ENCODE measurements at regions not wholly inside any gene's neighbourhood (a gene's known extent, or its start where the extent isn't known, plus 50 kb on each side); places are given as distances from the start of the nearest gene placed in this dataset.

DNA sequence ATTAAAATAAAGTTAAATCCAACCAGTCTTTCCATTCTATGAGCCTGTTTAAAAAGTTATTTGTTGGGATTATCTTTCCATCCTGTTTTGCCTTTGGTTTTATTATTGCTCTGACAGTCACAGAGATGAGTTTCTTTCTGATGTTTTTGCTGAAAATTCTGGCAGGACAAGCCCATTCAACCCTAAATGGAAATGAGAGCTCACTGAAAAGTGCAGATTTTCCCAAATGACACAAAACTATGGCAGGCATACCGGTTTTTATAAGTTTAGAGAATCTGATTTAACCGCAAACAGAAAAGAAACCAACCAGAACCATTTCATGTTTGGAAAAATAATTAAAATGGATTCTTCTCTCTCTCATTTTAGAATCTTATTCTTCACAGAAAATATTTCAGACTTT, 238.1 kb upstream of the SGO1 start:
- H3K4me3 ChIP-seq (replicated peaks in 1 of 2; ENCODE audit: low read depth in 2 of 2, low read length in 2 of 2) = no peak overlapping the region
- TF ChIP-seq, protein P1, sequence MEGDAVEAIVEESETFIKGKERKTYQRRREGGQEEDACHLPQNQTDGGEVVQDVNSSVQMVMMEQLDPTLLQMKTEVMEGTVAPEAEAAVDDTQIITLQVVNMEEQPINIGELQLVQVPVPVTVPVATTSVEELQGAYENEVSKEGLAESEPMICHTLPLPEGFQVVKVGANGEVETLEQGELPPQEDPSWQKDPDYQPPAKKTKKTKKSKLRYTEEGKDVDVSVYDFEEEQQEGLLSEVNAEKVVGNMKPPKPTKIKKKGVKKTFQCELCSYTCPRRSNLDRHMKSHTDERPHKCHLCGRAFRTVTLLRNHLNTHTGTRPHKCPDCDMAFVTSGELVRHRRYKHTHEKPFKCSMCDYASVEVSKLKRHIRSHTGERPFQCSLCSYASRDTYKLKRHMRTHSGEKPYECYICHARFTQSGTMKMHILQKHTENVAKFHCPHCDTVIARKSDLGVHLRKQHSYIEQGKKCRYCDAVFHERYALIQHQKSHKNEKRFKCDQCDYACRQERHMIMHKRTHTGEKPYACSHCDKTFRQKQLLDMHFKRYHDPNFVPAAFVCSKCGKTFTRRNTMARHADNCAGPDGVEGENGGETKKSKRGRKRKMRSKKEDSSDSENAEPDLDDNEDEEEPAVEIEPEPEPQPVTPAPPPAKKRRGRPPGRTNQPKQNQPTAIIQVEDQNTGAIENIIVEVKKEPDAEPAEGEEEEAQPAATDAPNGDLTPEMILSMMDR (IDR thresholded peaks at IDR 0.05; ENCODE audit: low read depth, low read length) = no peak
- no peak for DNase-seq (ENCODE audit: low read depth in 2 of 2)

DNA sequence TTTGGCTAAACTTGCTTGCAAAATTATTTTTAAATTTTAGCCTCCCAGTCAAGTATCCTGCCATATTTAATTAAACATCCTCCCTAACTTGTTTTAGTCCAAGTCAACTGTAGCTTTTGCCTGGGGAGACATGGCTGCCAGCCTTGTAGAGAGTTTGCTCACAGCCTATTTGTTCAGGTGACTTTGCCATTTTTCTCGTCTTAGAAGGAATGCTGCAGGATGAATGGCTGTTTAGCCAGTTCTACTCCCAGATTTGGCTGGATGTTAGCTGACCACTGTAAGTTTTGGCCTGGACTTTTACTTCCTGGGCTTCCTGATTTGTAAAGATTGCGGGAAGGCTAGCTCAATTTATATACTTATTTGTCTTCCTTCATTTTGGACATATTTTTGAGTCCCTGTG, 236.4 kb upstream of the SGO1 start:
- DNase-seq (ENCODE audit: low read depth in 2 of 2) = no peak
- TF ChIP-seq, protein P1 (IDR thresholded peaks at IDR 0.05; ENCODE audit: low read depth, low read length) = no peak
- no peak overlapping the region for H3K4me3 ChIP-seq (replicated peaks in 1 of 2; ENCODE audit: low read depth in 2 of 2, low read length in 2 of 2)

DNA sequence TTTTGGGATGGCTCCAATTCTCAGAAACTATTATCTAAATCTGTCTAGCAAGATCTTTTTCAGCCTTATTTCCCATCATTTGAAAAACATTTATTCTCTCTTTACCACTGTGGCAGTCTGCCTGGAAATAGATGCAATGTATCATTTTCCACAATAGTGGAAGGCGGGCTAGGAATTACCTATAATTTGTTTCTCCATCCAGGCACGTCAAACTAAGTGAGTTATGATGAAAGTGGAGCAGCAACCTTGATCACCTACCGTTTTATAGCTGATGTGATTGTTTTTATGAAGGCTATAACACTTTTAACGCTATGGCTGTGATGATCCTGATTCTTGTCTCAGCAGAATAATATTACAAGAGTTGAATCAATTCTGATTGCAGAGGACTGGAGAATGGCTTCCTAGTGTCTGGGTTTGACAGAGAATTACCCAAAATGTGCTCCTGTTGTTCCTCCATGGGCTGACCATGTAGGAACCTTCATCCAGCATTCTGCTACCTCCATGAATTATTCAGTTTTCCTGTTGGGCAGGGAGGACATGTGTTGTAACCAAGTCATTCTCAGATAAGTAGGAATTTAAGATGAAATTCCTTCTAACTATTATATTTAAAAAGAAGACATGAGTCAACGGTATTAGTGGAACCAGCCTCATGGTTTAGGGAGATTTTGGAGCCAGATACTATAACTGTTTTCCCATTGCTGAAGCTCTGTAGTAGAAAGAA, 231.5 kb upstream of the SGO1 start:
- no peak overlapping the region for H3K4me3 ChIP-seq (replicated peaks in 1 of 2; ENCODE audit: low read depth in 2 of 2, low read length in 2 of 2)
- TF ChIP-seq, protein P1 (IDR thresholded peaks at IDR 0.05; ENCODE audit: low read depth, low read length) = no peak
- DNase-seq (ENCODE audit: low read depth in 2 of 2) = no peak

DNA sequence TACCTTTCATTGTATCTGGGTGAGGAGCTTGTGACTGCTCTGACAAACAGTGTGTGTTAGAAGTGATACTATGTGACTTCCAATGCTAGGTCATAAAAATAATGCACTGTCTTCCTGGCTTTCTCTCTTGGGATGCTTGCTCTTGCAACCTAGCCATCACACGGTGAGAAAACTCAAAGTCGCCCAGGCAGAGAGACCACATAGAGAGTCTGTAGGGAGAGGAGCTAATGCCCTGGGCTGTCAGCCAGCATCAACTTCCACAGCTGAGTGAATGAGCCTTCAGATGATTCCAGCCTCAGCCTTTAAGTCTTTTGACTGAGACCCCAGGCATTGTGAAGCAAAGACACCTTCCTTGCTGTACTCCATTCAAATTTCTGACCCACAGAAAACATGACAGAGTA, 220.6 kb upstream of the SGO1 start:
- TF ChIP-seq, protein P1 (IDR thresholded peaks at IDR 0.05; ENCODE audit: low read depth, low read length) = no peak
- H3K4me3 ChIP-seq (replicated peaks in 1 of 2; ENCODE audit: low read depth in 2 of 2, low read length in 2 of 2) = no peak overlapping the region
- peak; percentile 5 to 42 for DNase-seq (ENCODE audit: low read depth in 2 of 2)

DNA sequence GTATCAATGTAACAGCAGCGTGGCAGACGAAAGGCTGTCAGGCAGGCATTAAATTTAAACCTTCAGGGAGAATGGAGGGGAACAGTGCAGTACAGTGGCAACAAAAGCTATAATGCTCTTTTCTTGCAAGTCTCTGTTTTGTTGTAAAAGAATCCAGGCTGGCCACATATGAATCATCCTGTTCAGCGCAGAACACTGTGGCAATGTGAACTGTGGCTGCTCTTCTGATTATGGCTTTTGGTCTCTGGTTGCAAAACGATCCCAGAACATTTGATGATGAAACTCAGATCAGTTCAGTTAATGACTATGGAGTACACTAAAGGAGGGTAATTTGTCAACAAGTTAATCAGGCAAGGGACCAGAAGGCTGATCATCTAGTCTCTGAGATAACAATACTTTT, 219.7 kb upstream of the SGO1 start:
- peak; percentile 66 to 81 for DNase-seq (ENCODE audit: low read depth in 2 of 2)
- TF ChIP-seq, protein P1 (IDR thresholded peaks at IDR 0.05; ENCODE audit: low read depth, low read length) = no peak

DNA sequence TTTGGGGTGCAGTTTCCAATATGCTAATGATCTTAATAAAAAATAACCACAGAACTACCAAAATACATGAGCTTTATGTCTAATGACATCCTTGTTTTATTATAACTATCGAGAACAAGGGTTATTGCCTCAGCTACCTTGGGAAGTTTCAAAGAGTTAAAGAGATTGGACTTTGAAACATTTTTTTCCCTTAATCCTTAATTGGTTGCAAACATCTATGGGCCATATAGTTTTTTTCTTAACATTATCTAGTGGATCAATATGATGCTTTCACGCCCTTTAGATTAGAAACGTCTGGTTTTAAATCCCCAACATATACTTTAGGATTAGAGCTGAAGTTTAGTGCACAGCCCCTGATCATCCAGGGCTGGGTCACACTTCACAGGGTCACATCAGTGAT, 219.2 kb upstream of the SGO1 start:
- TF ChIP-seq, protein P1 (IDR thresholded peaks at IDR 0.05; ENCODE audit: low read depth, low read length) = no peak
- no peak overlapping the region for H3K4me3 ChIP-seq (replicated peaks in 1 of 2; ENCODE audit: low read depth in 2 of 2, low read length in 2 of 2)
- DNase-seq (ENCODE audit: low read depth in 2 of 2) = no peak

More for the DNA sequence above, 219.7 kb upstream of the SGO1 start:
- H3K4me3 ChIP-seq (replicated peaks in 1 of 2; ENCODE audit: low read depth in 2 of 2, low read length in 2 of 2) = no peak overlapping the region

DNA sequence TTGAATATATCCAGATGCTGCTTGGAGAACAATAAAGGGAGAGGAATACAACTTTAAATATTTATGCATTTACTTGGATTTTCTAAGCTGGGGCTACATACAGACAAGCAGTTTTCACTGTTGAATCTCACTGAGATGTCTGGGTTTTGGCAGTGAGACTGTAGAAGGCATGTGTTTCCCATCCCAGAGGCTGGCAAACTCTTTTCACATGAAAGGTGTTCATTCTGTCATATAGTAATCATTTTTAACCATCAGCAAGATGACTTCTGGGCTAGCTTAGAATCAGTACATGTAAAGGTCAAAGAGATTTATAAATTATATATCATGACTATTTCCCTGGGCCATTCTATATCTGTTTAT, 218.7 kb upstream of the SGO1 start:
- TF ChIP-seq, protein P1 (IDR thresholded peaks at IDR 0.05; ENCODE audit: low read depth, low read length) = no peak
- no peak for DNase-seq (ENCODE audit: low read depth in 2 of 2)
- no peak overlapping the region for H3K4me3 ChIP-seq (replicated peaks in 1 of 2; ENCODE audit: low read depth in 2 of 2, low read length in 2 of 2)

All from cardiac fibroblast (primary cell).